ENCODE measurements at regions not wholly inside any gene's neighbourhood (a gene's known extent, or its start where the extent isn't known, plus 50 kb on each side); places are given as distances from the start of the nearest gene placed in this dataset.

- TF ChIP-seq CTCF (IDR thresholded peaks at IDR 0.05), result no peak
- TF ChIP-seq POLR2A (IDR thresholded peaks at IDR 0.05), result no peak
- TF ChIP-seq POLR2AphosphoS5 (IDR thresholded peaks at IDR 0.05), result no peak
- TF ChIP-seq EP300 (IDR thresholded peaks at IDR 0.05), result no peak
These were observed 87.3 kb upstream of the TET2 start for GRCh38 chr4:105059337-105059736.
